Gastroesophageal sphincter (tissue), 3 donors: ENCODE measurements at regions not wholly inside any gene's neighbourhood (a gene's known extent, or its start where the extent isn't known, plus 50 kb on each side); places are given as distances from the start of the nearest gene placed in this dataset.
"Not testable (repeated sequence)": the region's sequence is repeated elsewhere in the genome, so short reads cannot be mapped to it uniquely, and the experiment has no call there.

Experiments
- EP300 ChIP-seq: sonication (generic); formaldehyde crosslinking; IDR thresholded peaks from one replicate; pipeline ENCODE4 v1.6.1; 2017; ENCODE audit warnings: antibody characterized with exemption, mild to moderate bottlenecking
- POLR2AphosphoS5 ChIP-seq: sonication (generic); formaldehyde crosslinking; IDR thresholded peaks from one replicate; pipeline ENCODE4 v1.6.1; 2017; ENCODE audit warnings: antibody characterized with exemption
- TF ChIP-seq, protein P1 (sequence below), 4 experiments: fragments of 200-600 bp in 2 of 4; fragments of 450-650 bp in 2 of 4; sonication (generic) in 1 of 4; IDR thresholded peaks; one replicate each; pipeline ENCODE4 v1.5.1; 2017 to 2019; ENCODE audit warnings: antibody characterized with exemption in 4 of 4, mild to moderate bottlenecking in 2 of 4, moderate library complexity in 2 of 4

DNA sequence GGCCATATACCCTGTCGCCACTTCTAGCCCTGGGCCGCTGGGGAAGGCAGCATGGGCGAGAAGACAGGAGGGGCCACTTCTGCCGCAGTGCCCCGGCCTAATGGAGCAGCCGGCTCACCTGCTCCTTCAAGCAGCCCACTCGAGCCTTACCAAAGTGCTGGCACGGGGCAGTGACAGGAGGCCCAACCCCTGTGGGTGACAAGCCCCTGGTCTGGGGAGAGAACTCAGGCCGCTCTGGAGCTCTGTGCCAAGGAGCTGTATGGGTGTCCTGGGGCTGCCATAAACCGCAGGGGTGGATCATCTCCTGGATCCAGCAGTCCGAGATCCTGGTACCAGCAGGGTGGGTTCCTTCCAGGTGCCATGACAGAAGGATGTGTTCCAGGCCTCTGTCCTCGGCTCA is 3029.0 kb upstream of the TEKT4 start:
- not testable (repeated sequence) for TF ChIP-seq EP300, POLR2AphosphoS5
- TF ChIP-seq, protein P1, sequence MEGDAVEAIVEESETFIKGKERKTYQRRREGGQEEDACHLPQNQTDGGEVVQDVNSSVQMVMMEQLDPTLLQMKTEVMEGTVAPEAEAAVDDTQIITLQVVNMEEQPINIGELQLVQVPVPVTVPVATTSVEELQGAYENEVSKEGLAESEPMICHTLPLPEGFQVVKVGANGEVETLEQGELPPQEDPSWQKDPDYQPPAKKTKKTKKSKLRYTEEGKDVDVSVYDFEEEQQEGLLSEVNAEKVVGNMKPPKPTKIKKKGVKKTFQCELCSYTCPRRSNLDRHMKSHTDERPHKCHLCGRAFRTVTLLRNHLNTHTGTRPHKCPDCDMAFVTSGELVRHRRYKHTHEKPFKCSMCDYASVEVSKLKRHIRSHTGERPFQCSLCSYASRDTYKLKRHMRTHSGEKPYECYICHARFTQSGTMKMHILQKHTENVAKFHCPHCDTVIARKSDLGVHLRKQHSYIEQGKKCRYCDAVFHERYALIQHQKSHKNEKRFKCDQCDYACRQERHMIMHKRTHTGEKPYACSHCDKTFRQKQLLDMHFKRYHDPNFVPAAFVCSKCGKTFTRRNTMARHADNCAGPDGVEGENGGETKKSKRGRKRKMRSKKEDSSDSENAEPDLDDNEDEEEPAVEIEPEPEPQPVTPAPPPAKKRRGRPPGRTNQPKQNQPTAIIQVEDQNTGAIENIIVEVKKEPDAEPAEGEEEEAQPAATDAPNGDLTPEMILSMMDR (IDR thresholded peaks at IDR 0.05): not testable (repeated sequence)
